ENCODE measurements at regions not wholly inside any gene's neighbourhood (a gene's known extent, or its start where the extent isn't known, plus 50 kb on each side); places are given as distances from the start of the nearest gene placed in this dataset.

GRCh38 chr18:73487966-73488365 lies 620.2 kb upstream of the NETO1 start:
- H3K4me3 ChIP-seq = no peak overlapping the region
- no peak overlapping the region for H3K27ac ChIP-seq
- TF ChIP-seq, protein P1, sequence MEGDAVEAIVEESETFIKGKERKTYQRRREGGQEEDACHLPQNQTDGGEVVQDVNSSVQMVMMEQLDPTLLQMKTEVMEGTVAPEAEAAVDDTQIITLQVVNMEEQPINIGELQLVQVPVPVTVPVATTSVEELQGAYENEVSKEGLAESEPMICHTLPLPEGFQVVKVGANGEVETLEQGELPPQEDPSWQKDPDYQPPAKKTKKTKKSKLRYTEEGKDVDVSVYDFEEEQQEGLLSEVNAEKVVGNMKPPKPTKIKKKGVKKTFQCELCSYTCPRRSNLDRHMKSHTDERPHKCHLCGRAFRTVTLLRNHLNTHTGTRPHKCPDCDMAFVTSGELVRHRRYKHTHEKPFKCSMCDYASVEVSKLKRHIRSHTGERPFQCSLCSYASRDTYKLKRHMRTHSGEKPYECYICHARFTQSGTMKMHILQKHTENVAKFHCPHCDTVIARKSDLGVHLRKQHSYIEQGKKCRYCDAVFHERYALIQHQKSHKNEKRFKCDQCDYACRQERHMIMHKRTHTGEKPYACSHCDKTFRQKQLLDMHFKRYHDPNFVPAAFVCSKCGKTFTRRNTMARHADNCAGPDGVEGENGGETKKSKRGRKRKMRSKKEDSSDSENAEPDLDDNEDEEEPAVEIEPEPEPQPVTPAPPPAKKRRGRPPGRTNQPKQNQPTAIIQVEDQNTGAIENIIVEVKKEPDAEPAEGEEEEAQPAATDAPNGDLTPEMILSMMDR (IDR thresholded peaks at IDR 0.05) = no peak
- TF ChIP-seq POLR2A (IDR thresholded peaks at IDR 0.05) = no peak
- no peaks in the 10 kb centered on the region for H3K36me3 ChIP-seq
- H3K4me1 ChIP-seq = no peaks in the 10 kb centered on the region
- no peak for DNase-seq
- no peaks in the 10 kb centered on the region for H3K27me3 ChIP-seq
- H3K9me3 ChIP-seq = no peaks in the 10 kb centered on the region
- intact Hi-C loops (cut with DNase I; ENCODE audit: low total_unique reads) = no loop called here

DNA sequence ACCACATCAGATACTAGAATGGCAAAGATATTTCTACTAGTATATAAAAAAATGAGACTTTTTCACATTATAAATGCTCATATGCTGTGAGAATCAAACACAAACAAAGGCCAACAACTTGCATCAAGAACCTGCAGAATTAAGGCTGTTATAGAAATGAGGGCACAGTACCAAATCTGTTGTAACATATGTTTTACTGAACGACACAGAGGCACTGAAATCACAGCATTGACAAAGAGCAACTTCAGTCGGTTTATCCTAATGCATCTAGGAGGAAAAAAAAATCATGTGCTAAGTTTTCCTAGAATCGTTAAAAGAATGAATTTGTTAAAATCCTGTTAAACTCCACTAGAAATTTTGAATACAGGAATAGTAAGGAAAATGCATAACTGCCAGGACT lies 617.4 kb upstream of the NETO1 start:
- Histone ChIP-seq H3K9me3 (no peaks in the 10 kb centered on the region), H3K27me3 (no peaks in the 10 kb centered on the region), H3K27ac (no peak overlapping the region), H3K4me1 (no peaks in the 10 kb centered on the region), H3K4me3 (no peak overlapping the region), H3K36me3 (no peaks in the 10 kb centered on the region)
- no peak for TF ChIP-seq POLR2A (IDR thresholded peaks at IDR 0.05)
- TF ChIP-seq, protein P1 (IDR thresholded peaks at IDR 0.05) = no peak
- no peak for DNase-seq
- intact Hi-C loops (cut with DNase I; ENCODE audit: low total_unique reads) = no loop called here

DNA sequence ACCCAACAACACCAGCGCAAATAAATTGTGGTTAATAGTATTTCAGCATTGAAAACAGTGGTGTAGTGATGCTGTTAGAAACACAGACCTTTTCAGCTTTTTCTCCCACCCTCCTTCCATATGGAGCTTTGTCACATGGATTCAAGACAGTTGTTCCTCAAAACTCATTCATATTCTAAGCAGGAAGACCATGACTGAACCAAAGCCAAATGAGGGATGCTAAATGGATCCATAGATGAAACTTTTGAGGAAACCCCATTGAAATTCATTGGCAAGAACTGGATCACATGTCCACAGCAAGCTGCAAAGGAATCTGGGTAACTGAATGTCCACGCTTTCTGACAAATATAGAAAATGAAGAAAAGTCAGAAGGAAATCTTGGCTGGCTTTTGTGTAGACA lies 615.1 kb upstream of the NETO1 start:
- TF ChIP-seq, protein P1 (IDR thresholded peaks at IDR 0.05) = no peak
- H3K27me3 ChIP-seq = no peaks in the 10 kb centered on the region
- no peak overlapping the region for H3K4me3 ChIP-seq
- H3K9me3 ChIP-seq = no peaks in the 10 kb centered on the region
- intact Hi-C loops (cut with DNase I; ENCODE audit: low total_unique reads) = no loop called here
- H3K4me1 ChIP-seq = no peaks in the 10 kb centered on the region
- no peak for DNase-seq
- H3K36me3 ChIP-seq = no peaks in the 10 kb centered on the region
- H3K27ac ChIP-seq = no peak overlapping the region

DNA sequence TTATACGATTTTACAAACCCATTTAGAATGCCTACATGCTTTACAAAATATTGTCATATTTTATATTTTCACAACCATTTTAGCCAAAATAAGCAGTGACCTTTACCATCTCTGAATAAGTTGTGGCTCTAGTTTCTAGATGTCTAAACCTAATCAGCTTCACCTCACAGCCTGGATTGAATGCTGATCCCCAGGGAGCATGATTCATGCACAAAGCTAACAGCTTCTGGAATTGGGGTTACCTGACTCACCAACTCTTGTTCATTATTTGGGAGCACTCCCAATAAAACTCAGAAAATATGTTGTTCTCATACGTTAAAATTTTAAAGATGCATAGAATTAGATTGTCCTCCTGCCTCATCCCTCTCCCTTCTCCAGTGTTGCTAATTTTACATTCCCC lies 611.7 kb upstream of the NETO1 start:
- no peaks in the 10 kb centered on the region for H3K4me1 ChIP-seq
- TF ChIP-seq, protein P1 (IDR thresholded peaks at IDR 0.05) = no peak
- TF ChIP-seq POLR2A (IDR thresholded peaks at IDR 0.05) = no peak
- no peak overlapping the region for H3K4me3 ChIP-seq
- H3K27ac ChIP-seq = no peak overlapping the region
- H3K36me3 ChIP-seq = no peaks in the 10 kb centered on the region
- no peak for DNase-seq
- intact Hi-C loops (cut with DNase I; ENCODE audit: low total_unique reads) = no loop called here
- no peaks in the 10 kb centered on the region for H3K27me3 ChIP-seq
- H3K9me3 ChIP-seq = no peaks in the 10 kb centered on the region

DNA sequence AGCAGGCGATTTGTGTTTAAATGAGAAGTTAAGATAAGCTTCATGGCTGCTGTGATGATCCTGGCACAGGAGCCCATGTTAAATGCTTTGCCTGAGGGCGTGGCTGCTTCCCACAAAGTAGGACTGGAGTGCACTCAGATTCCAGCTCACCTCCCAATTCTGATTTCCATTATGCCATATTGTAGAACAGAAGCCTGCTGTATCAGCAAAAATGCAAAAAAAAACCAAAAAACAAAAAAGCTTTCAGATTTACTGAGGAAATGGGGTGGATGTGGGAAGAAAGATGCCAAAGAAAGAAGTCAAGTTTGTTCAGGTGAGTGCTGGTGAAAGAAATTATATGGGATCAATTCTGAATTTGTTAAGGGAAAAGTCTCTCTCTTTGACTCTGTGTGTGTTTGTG lies 610.4 kb upstream of the NETO1 start:
- intact Hi-C loops (cut with DNase I; ENCODE audit: low total_unique reads) = no loop called here
- H3K4me1 ChIP-seq = no peaks in the 10 kb centered on the region
- H3K36me3 ChIP-seq = no peaks in the 10 kb centered on the region
- H3K27ac ChIP-seq = no peak overlapping the region
- no peak for DNase-seq
- no peak for TF ChIP-seq POLR2A (IDR thresholded peaks at IDR 0.05)
- TF ChIP-seq, protein P1 (IDR thresholded peaks at IDR 0.05) = no peak
- H3K9me3 ChIP-seq = no peaks in the 10 kb centered on the region
- no peaks in the 10 kb centered on the region for H3K27me3 ChIP-seq
- H3K4me3 ChIP-seq = no peak overlapping the region
